HFFc6 (cell line): ENCODE measurements at regions not wholly inside any gene's neighbourhood (a gene's known extent, or its start where the extent isn't known, plus 50 kb on each side); places are given as distances from the start of the nearest gene placed in this dataset.

Source experiments
- DNase-seq: peaks from one replicate; pipeline ENCODE4 v3.0.0-alpha.2; 2018
- H3K27ac Mint-ChIP-seq: 2 replicates; pipeline ENCODE4 v1.8.0; 2020; ENCODE audit warnings: mild to moderate bottlenecking, mixed read lengths
- H3K27me3 Mint-ChIP-seq: 2 replicates; pipeline ENCODE4 v1.8.0; 2021; ENCODE audit warnings: mild to moderate bottlenecking, moderate library complexity, mixed read lengths; ENCODE audit not compliant: insufficient read depth
- H3K36me3 Mint-ChIP-seq: 2 replicates; pipeline ENCODE4 v1.8.0; 2021; ENCODE audit warnings: low read depth, mixed read lengths
- H3K4me1 Mint-ChIP-seq: 2 replicates; pipeline ENCODE4 v1.8.0; 2020; ENCODE audit warnings: low read depth, mixed read lengths
- H3K4me3 Mint-ChIP-seq: 2 replicates; pipeline ENCODE4 v1.8.0; 2020; ENCODE audit warnings: mild to moderate bottlenecking, moderate library complexity, mixed read lengths
- H3K9me3 Mint-ChIP-seq: 2 replicates; pipeline ENCODE4 v1.8.0; 2020; ENCODE audit warnings: mild to moderate bottlenecking, mixed read lengths
- CTCF ChIP-seq: fragments of 200-600 bp; sonication (generic); IDR thresholded peaks from 2 replicates; pipeline ENCODE4 v1.5.0; 2021; ENCODE audit warnings: antibody characterized with exemption, mild to moderate bottlenecking

DNA sequence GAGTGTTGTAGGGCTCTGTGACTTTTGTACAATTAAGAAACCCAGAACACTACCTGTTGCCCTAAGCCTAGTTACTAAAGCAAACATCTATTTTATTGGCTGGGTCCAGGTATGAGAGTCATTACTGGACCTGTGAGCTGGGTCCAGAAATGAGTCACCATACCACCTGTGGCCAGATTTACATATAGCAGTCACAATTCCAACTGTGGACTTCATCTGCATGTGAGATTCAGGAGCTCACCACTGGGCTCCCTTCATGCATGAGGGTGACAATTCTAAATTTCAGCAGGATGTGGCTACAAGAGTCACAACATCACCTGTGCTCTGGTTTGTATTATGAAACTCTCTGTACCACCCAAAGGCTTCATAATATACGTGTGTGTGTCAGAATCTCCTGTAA, 2038.0 kb downstream of the TP53TG3F start:
- DNase-seq = no peak
- no peak overlapping the region for H3K4me3 Mint-ChIP-seq
- H3K36me3 Mint-ChIP-seq = peaks cover 4% of the 10 kb centered on the region; the same call in 1 of the 2 replicates
- no peaks in the 10 kb centered on the region for H3K4me1 Mint-ChIP-seq
- no peak for TF ChIP-seq CTCF
- H3K9me3 Mint-ChIP-seq = peaks cover 17% of the 10 kb centered on the region
- H3K27me3 Mint-ChIP-seq = peaks cover 3% of the 10 kb centered on the region; the same call in 1 of the 2 replicates
- no peak overlapping the region for H3K27ac Mint-ChIP-seq

- no peak for DNase-seq
Observed at GRCh38 chr16:35506018-35506897, 2046.8 kb downstream of the TP53TG3F start.

DNA sequence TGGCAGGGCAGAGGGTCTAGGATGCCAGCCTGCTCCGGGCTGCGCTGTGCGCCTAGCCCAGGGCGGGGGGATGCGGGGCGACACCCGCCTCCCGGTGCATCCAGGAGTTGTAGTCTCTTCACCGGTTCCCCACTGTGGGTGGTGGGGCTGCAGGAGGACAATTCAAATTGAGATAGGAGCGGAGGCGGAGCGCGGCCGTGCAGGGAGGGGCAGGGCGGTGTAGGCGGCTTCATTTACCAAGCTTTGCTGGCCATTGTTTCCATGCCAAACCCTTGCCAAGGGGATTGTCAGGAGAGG, 2047.4 kb downstream of the TP53TG3F start:
- Mint-ChIP-seq H3K4me3 (no peak overlapping the region), H3K9me3 (peaks cover 47% of the 10 kb centered on the region), H3K27ac (no peak overlapping the region), H3K4me1 (no peaks in the 10 kb centered on the region), H3K36me3 (no peaks in the 10 kb centered on the region), H3K27me3 (0 out of 2 replicates have a peak, but pooled peaks cover 2% of the 10 kb centered on the region)
- no peak for DNase-seq
- no peak for TF ChIP-seq CTCF

More at GRCh38 chr16:35506018-35506897, 2046.8 kb downstream of the TP53TG3F start:
- Mint-ChIP-seq H3K4me1 (no peaks in the 10 kb centered on the region), H3K9me3 (peaks cover 44% of the 10 kb centered on the region), H3K27me3 (0 out of 2 replicates have a peak, but pooled peaks cover 2% of the 10 kb centered on the region), H3K27ac (no peak overlapping the region), H3K36me3 (no peaks in the 10 kb centered on the region), H3K4me3 (no peak overlapping the region)
- TF ChIP-seq CTCF = no peak

DNA sequence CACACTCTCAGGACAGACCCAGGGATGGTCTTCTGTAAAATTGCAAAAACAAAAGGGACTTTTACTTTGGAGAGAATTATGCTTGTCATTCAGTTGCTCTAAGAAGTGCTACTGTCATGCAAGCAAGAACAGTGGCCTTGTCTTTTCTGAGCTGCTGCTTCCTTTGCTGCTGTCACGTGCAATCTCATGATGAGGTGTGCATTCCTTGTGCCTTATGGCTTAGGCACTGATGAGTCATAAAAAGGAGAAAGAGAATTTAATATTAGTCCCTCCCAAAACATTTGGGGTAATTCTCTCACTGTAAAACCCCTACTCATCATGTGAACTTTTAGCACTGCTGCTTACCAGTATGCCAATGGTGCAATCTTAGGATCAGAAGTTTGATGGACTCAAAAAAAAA, 2051.3 kb downstream of the TP53TG3F start:
- Mint-ChIP-seq H3K4me1 (no peaks in the 10 kb centered on the region), H3K27ac (no peak overlapping the region), H3K27me3 (peaks cover 2% of the 10 kb centered on the region; the same call in 1 of the 2 replicates), H3K4me3 (no peak overlapping the region), H3K9me3 (peaks cover 32% of the 10 kb centered on the region), H3K36me3 (no peaks in the 10 kb centered on the region)
- DNase-seq = no peak
- no peak for TF ChIP-seq CTCF

GRCh38 chr16:35516551-35516950, 2057.1 kb downstream of the TP53TG3F start:
- Mint-ChIP-seq H3K9me3 (peaks cover 24% of the 10 kb centered on the region), H3K36me3 (no peaks in the 10 kb centered on the region), H3K4me1 (no peaks in the 10 kb centered on the region)

More at GRCh38 chr16:35516551-35516950, 2057.1 kb downstream of the TP53TG3F start:
- no peak for TF ChIP-seq CTCF
- DNase-seq = no peak
- H3K27ac Mint-ChIP-seq = no peak overlapping the region
- no peaks in the 10 kb centered on the region; the same call in 1 of the 2 replicates for H3K27me3 Mint-ChIP-seq
- no peak overlapping the region for H3K4me3 Mint-ChIP-seq
